Testis (tissue), 2 donors: ENCODE measurements at regions not wholly inside any gene's neighbourhood (a gene's known extent, or its start where the extent isn't known, plus 50 kb on each side); places are given as distances from the start of the nearest gene placed in this dataset.

Source experiments
- DNase-seq: peaks from one replicate; pipeline ENCODE4 v3.0.0-alpha.2; 2019
- H3K27ac ChIP-seq, 2 donors: fragments of 200-600 bp; sonication (generic); one replicate each; pipeline ENCODE4 v1.5.1; 2019
- H3K27me3 ChIP-seq: fragments of 200-600 bp; sonication (generic); one replicate; pipeline ENCODE4 v1.5.1; 2019
- H3K36me3 ChIP-seq: fragments of 200-600 bp; sonication (generic); one replicate; pipeline ENCODE4 v1.5.1; 2017; ENCODE audit warnings: low read depth; ENCODE audit errors: missing control alignments
- H3K4me1 ChIP-seq: fragments of 200-600 bp; sonication (generic); one replicate; pipeline ENCODE4 v1.5.1; 2019
- H3K4me3 ChIP-seq, 2 donors: fragments of 200-600 bp; sonication (generic); one replicate each; pipeline ENCODE4 v1.5.1; 2017 to 2019
- H3K9me3 ChIP-seq: fragments of 200-600 bp; sonication (generic); one replicate; pipeline ENCODE4 v1.5.1; 2017
- CTCF ChIP-seq, 3 experiments: fragments of 450-650 bp in 2 of 3; fragments of 200-600 bp in 1 of 3; sonication (generic) in 1 of 3; IDR thresholded peaks; one replicate each; pipeline ENCODE4 v1.5.1; 2016 to 2019; ENCODE audit warnings: antibody characterized with exemption in 3 of 3, mild to moderate bottlenecking in 2 of 3, moderate library complexity in 1 of 3
- POLR2A ChIP-seq: fragments of 450-650 bp; IDR thresholded peaks from one replicate; pipeline ENCODE4 v1.6.1; 2017; ENCODE audit warnings: antibody characterized with exemption, mild to moderate bottlenecking, moderate library complexity
- WGBS, 2 donors: methylation state at CpG; one replicate each; pipeline ENCODE4 v1.1.5; 2018; 5-methylcytosine and 5-hydroxymethylcytosine counted together
- intact Hi-C: fragments of 100-400 bp; cut with DNase I; formaldehyde crosslinking; loops from one replicate; pipeline ENCODE4 v1.15.1; 2023; ENCODE audit warnings: low total_unique reads

GRCh38 chr2:37476411-37476810 is 132.0 kb downstream of the QPCT start:
- H3K9me3 ChIP-seq = no peaks in the 10 kb centered on the region
- intact Hi-C loops = no loop called here
- H3K4me1 ChIP-seq = no peaks in the 10 kb centered on the region
- H3K4me3 ChIP-seq = no peak overlapping the region
- 82 to 87% methylated on average over 4 of the region's 4 CpGs for WGBS, 2 donors
- no peaks in the 10 kb centered on the region for H3K36me3 ChIP-seq
- no peaks in the 10 kb centered on the region for H3K27me3 ChIP-seq
- no peak for TF ChIP-seq POLR2A
- TF ChIP-seq CTCF (IDR thresholded peaks at IDR 0.05) = no peak
- DNase-seq = no peak
- H3K27ac ChIP-seq = no peak overlapping the region

GRCh38 chr2:37477921-37478320 is 133.5 kb downstream of the QPCT start:
- H3K4me1 ChIP-seq = no peaks in the 10 kb centered on the region
- H3K27me3 ChIP-seq = no peaks in the 10 kb centered on the region
- no peak overlapping the region for H3K27ac ChIP-seq
- intact Hi-C loops = no loop called here
- no peak for DNase-seq
- H3K9me3 ChIP-seq = no peaks in the 10 kb centered on the region
- TF ChIP-seq POLR2A (no peak), CTCF (IDR thresholded peaks at IDR 0.05) (no peak)
- no peaks in the 10 kb centered on the region for H3K36me3 ChIP-seq
- H3K4me3 ChIP-seq = no peak overlapping the region

- H3K27ac ChIP-seq = no peak overlapping the region
- H3K4me1 ChIP-seq = no peaks in the 10 kb centered on the region
- H3K36me3 ChIP-seq = no peaks in the 10 kb centered on the region
- TF ChIP-seq POLR2A (no peak), CTCF (IDR thresholded peaks at IDR 0.05) (no peak)
- H3K9me3 ChIP-seq = no peaks in the 10 kb centered on the region
- DNase-seq = no peak
- H3K27me3 ChIP-seq = no peaks in the 10 kb centered on the region
- H3K4me3 ChIP-seq = no peak overlapping the region
- intact Hi-C loops = no loop called here
- WGBS, 2 donors = 97% methylated on average over 2 of the region's 2 CpGs; no CpG with 5 or more reads in 1 of the 2 donors
Measured at GRCh38 chr2:37481244-37481643, 136.8 kb downstream of the QPCT start.

GRCh38 chr2:37489041-37489456 is 144.6 kb downstream of the QPCT start:
- H3K4me3 ChIP-seq = no peak overlapping the region
- DNase-seq = no peak
- no peaks in the 10 kb centered on the region for H3K4me1 ChIP-seq
- TF ChIP-seq POLR2A = no peak
- no peak for TF ChIP-seq CTCF (IDR thresholded peaks at IDR 0.05)
- intact Hi-C loops = no loop called here
- H3K9me3 ChIP-seq = no peaks in the 10 kb centered on the region
- 60 to 64% methylated on average over 6 of the region's 6 CpGs for WGBS, 2 donors
- H3K27ac ChIP-seq = no peak overlapping the region
- H3K36me3 ChIP-seq = no peaks in the 10 kb centered on the region
- no peaks in the 10 kb centered on the region for H3K27me3 ChIP-seq

- intact Hi-C loops = no loop called here
- Histone ChIP-seq H3K27me3 (no peaks in the 10 kb centered on the region), H3K36me3 (no peaks in the 10 kb centered on the region), H3K27ac (no peak overlapping the region), H3K4me1 (no peaks in the 10 kb centered on the region), H3K9me3 (no peaks in the 10 kb centered on the region), H3K4me3 (no peak overlapping the region)
- no peak for TF ChIP-seq CTCF (IDR thresholded peaks at IDR 0.05)
- no peak for TF ChIP-seq POLR2A
- no peak for DNase-seq
- WGBS, 2 donors = 82 to 85% methylated on average over 1 of the region's 1 CpG
Measured at GRCh38 chr2:37489536-37489935, 145.1 kb downstream of the QPCT start.
